Neural cell (in vitro differentiated cells): ENCODE measurements at regions not wholly inside any gene's neighbourhood (a gene's known extent, or its start where the extent isn't known, plus 50 kb on each side); places are given as distances from the start of the nearest gene placed in this dataset.

ENCODE experiments used
- H2AFZ ChIP-seq: fragments of 200-600, 300-800 bp; sonication (generic), shearing (Covaris generic); 2 replicates; pipeline ENCODE4 v1.6.0; 2014; ENCODE audit warnings: low read depth, mild to moderate bottlenecking, antibody characterized with exemption, low read length, moderate library complexity
- H3F3A ChIP-seq: fragments of 200-600 bp; shearing (Covaris generic); 2 replicates; pipeline ENCODE4 v1.6.1; 2016; ENCODE audit warnings: mild to moderate bottlenecking, moderate library complexity, mixed read lengths, antibody characterized with exemption, low read length; ENCODE audit not compliant: insufficient read depth, poor library complexity, severe bottlenecking
- H3K27ac ChIP-seq: fragments of 200-600, 300-800 bp; sonication (generic), shearing (Covaris generic); 2 replicates; pipeline ENCODE4 v1.5.1; 2014; ENCODE audit warnings: mild to moderate bottlenecking, low read length, moderate library complexity
- H3K27me3 ChIP-seq: fragments of 300-800, 200-600 bp; sonication (generic), shearing (Covaris generic); 2 replicates; pipeline ENCODE4 v1.6.0; 2014; ENCODE audit warnings: mild to moderate bottlenecking, low read depth, low read length, moderate library complexity; ENCODE audit not compliant: insufficient read depth
- H3K36me3 ChIP-seq: fragments of 300-800, 200-600 bp; sonication (generic), shearing (Covaris generic); 2 replicates; pipeline ENCODE4 v1.5.1; 2014; ENCODE audit warnings: mild to moderate bottlenecking, antibody characterized with exemption, low read length, moderate library complexity; ENCODE audit not compliant: insufficient read depth
- H3K4me2 ChIP-seq: fragments of 300-800, 200-600 bp; sonication (generic), shearing (Covaris generic); 2 replicates; pipeline ENCODE4 v1.6.0; 2014; ENCODE audit warnings: mild to moderate bottlenecking, low read length
- H3K4me3 ChIP-seq: fragments of 300-800, 200-600 bp; sonication (generic), shearing (Covaris generic); 2 replicates; pipeline ENCODE4 v1.5.1; 2014; ENCODE audit warnings: mild to moderate bottlenecking, low read length, moderate library complexity
- H3K79me2 ChIP-seq: fragments of 200-600 bp; shearing (Covaris generic); replicated peaks from 2 replicates; pipeline ENCODE4 v1.6.0; 2014; ENCODE audit warnings: mild to moderate bottlenecking, low read length, moderate library complexity; ENCODE audit not compliant: insufficient read depth
- H3K9ac ChIP-seq: fragments of 300-800, 200-600 bp; sonication (generic), shearing (Covaris generic); 2 replicates; pipeline ENCODE4 v1.6.1; 2016; ENCODE audit warnings: mild to moderate bottlenecking, low read length, mixed read lengths
- H3K9me2 ChIP-seq: fragments of 200-600 bp; shearing (Covaris generic); 2 replicates; pipeline ENCODE4 v1.6.1; 2016; ENCODE audit warnings: mild to moderate bottlenecking, low read length, mixed read lengths; ENCODE audit not compliant: insufficient read depth
- H3K9me3 ChIP-seq: fragments of 200-600, 300-800 bp; sonication (generic), shearing (Covaris generic); 2 replicates; pipeline ENCODE4 v1.6.1; 2016; ENCODE audit warnings: mild to moderate bottlenecking, mixed run types, low read length, moderate library complexity, mixed read lengths
- H4K20me1 ChIP-seq: fragments of 200-600 bp; shearing (Covaris generic); 2 replicates; pipeline ENCODE4 v1.6.1; 2016; ENCODE audit warnings: mild to moderate bottlenecking, mixed run types; ENCODE audit not compliant: insufficient read depth
- EP300 ChIP-seq: fragments of 450-650 bp; conservative IDR thresholded peaks from 2 replicates; pipeline ENCODE4 v1.6.1; 2014; ENCODE audit warnings: antibody characterized with exemption, mild to moderate bottlenecking, moderate library complexity; ENCODE audit not compliant: poor library complexity, severe bottlenecking
- EZH2 ChIP-seq: fragments of 200-600, 300-800 bp; shearing (Covaris generic), sonication (generic); IDR thresholded peaks from 2 replicates; pipeline ENCODE4 v1.6.1; 2014; ENCODE audit warnings: antibody characterized with exemption, low read length, borderline replicate concordance, mild to moderate bottlenecking; ENCODE audit not compliant: insufficient read depth, poor library complexity, severe bottlenecking
- MXI1 ChIP-seq: fragments of 450-650 bp; conservative IDR thresholded peaks from 2 replicates; pipeline ENCODE4 v1.6.1; 2014; ENCODE audit warnings: antibody characterized with exemption, mild to moderate bottlenecking; ENCODE audit not compliant: poor library complexity, severe bottlenecking
- POLR2AphosphoS5 ChIP-seq: IDR thresholded peaks from 2 replicates; pipeline ENCODE4 v1.6.1; 2012
- RAD21 ChIP-seq: fragments of 450-650 bp; conservative IDR thresholded peaks from 2 replicates; pipeline ENCODE4 v1.6.1; 2014; ENCODE audit warnings: antibody characterized with exemption, mild to moderate bottlenecking, moderate library complexity
- SMC3 ChIP-seq: fragments of 450-650 bp; conservative IDR thresholded peaks from 2 replicates; pipeline ENCODE4 v1.6.1; 2014; ENCODE audit warnings: antibody characterized with exemption, mild to moderate bottlenecking, moderate library complexity; ENCODE audit not compliant: poor library complexity
- TAF1 ChIP-seq: IDR thresholded peaks from 2 replicates; pipeline ENCODE4 v1.6.1; 2012; ENCODE audit warnings: low read depth
- TF ChIP-seq, protein P1 (sequence below): fragments of 450-650 bp; IDR thresholded peaks from 2 replicates; pipeline ENCODE4 v1.5.1; 2014; ENCODE audit warnings: antibody characterized with exemption, mild to moderate bottlenecking, moderate library complexity; ENCODE audit not compliant: poor library complexity, severe bottlenecking
- TF ChIP-seq, protein P2 (sequence below): IDR thresholded peaks from 2 replicates; pipeline ENCODE4 v1.6.1; 2012; ENCODE audit warnings: borderline replicate concordance

DNA sequence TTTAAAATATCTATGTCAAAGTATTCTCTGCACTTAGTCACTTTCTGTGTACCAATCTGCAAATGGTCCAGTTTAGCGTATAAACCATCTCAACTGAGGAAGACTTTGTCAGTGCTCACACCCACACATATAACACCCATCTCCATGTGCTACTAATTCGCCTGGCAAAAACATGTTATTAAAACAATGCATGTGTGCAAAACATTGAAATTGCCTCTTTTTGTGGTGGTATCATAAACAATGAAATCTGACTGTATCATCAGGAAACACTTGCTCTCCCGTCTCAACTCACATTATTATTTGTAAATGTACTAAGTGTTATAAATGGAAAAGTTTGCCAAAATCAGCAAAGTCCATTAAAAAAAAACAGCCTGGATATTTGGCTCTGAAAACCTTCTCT lies 105.9 kb upstream of the FOXC1 start:
- no peaks in the 10 kb centered on the region for H4K20me1 ChIP-seq
- no peaks in the 10 kb centered on the region for H3K79me2 ChIP-seq
- H3K9ac ChIP-seq = no peak overlapping the region
- H3K36me3 ChIP-seq = no peaks in the 10 kb centered on the region
- H3K9me3 ChIP-seq = no peaks in the 10 kb centered on the region
- no peaks in the 10 kb centered on the region for H3K27me3 ChIP-seq
- no peak overlapping the region for H3K4me3 ChIP-seq
- no peaks in the 10 kb centered on the region for H3K9me2 ChIP-seq
- no peak overlapping the region for H3K4me2 ChIP-seq
- no peak overlapping the region for H2AFZ ChIP-seq
- no peak overlapping the region for H3K27ac ChIP-seq
- H3F3A ChIP-seq = no peaks in the 10 kb centered on the region
- TF ChIP-seq MXI1 (no peak), EP300 (no peak), RAD21 (no peak), SMC3 (no peak), TAF1 (no peak), EZH2 (no peak), POLR2AphosphoS5 (no peak)
- TF ChIP-seq, protein P1, sequence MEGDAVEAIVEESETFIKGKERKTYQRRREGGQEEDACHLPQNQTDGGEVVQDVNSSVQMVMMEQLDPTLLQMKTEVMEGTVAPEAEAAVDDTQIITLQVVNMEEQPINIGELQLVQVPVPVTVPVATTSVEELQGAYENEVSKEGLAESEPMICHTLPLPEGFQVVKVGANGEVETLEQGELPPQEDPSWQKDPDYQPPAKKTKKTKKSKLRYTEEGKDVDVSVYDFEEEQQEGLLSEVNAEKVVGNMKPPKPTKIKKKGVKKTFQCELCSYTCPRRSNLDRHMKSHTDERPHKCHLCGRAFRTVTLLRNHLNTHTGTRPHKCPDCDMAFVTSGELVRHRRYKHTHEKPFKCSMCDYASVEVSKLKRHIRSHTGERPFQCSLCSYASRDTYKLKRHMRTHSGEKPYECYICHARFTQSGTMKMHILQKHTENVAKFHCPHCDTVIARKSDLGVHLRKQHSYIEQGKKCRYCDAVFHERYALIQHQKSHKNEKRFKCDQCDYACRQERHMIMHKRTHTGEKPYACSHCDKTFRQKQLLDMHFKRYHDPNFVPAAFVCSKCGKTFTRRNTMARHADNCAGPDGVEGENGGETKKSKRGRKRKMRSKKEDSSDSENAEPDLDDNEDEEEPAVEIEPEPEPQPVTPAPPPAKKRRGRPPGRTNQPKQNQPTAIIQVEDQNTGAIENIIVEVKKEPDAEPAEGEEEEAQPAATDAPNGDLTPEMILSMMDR = no peak
- TF ChIP-seq, protein P2, sequence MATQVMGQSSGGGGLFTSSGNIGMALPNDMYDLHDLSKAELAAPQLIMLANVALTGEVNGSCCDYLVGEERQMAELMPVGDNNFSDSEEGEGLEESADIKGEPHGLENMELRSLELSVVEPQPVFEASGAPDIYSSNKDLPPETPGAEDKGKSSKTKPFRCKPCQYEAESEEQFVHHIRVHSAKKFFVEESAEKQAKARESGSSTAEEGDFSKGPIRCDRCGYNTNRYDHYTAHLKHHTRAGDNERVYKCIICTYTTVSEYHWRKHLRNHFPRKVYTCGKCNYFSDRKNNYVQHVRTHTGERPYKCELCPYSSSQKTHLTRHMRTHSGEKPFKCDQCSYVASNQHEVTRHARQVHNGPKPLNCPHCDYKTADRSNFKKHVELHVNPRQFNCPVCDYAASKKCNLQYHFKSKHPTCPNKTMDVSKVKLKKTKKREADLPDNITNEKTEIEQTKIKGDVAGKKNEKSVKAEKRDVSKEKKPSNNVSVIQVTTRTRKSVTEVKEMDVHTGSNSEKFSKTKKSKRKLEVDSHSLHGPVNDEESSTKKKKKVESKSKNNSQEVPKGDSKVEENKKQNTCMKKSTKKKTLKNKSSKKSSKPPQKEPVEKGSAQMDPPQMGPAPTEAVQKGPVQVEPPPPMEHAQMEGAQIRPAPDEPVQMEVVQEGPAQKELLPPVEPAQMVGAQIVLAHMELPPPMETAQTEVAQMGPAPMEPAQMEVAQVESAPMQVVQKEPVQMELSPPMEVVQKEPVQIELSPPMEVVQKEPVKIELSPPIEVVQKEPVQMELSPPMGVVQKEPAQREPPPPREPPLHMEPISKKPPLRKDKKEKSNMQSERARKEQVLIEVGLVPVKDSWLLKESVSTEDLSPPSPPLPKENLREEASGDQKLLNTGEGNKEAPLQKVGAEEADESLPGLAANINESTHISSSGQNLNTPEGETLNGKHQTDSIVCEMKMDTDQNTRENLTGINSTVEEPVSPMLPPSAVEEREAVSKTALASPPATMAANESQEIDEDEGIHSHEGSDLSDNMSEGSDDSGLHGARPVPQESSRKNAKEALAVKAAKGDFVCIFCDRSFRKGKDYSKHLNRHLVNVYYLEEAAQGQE = no peak

DNA sequence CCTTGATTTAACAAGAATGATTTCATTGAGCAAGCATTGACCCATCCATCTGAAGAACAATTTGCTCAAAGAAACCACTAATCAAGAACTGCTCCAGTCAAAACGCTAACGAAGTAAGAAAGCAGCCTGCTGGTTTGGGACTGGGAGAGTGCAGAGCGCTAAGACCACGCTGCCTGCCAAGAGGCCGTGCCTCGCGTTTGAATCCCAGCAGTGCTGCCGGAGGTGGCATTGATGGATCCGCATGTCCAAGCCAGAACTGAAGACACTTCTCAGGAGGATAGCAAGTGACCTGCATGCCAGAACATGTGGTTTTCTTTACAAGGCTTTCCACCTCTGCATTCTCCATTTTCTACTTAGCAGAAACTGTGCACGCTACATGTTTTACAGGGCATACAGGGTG lies 105.2 kb upstream of the FOXC1 start:
- H3K27ac ChIP-seq = no peak overlapping the region
- no peaks in the 10 kb centered on the region for H3K9me3 ChIP-seq
- H3K4me2 ChIP-seq = no peak overlapping the region
- no peaks in the 10 kb centered on the region for H3K79me2 ChIP-seq
- no peaks in the 10 kb centered on the region for H3F3A ChIP-seq
- H3K36me3 ChIP-seq = no peaks in the 10 kb centered on the region
- H3K9me2 ChIP-seq = no peaks in the 10 kb centered on the region
- no peak overlapping the region for H3K9ac ChIP-seq
- no peak overlapping the region for H2AFZ ChIP-seq
- H3K27me3 ChIP-seq = no peaks in the 10 kb centered on the region
- H3K4me3 ChIP-seq = no peak overlapping the region
- H4K20me1 ChIP-seq = no peaks in the 10 kb centered on the region
- TF ChIP-seq SMC3 (no peak), POLR2AphosphoS5 (no peak), EZH2 (no peak), RAD21 (no peak), EP300 (no peak), TAF1 (no peak), MXI1 (no peak)
- TF ChIP-seq, protein P2 = no peak
- TF ChIP-seq, protein P1 = no peak
